ENCODE measurements at regions not wholly inside any gene's neighbourhood (a gene's known extent, or its start where the extent isn't known, plus 50 kb on each side); places are given as distances from the start of the nearest gene placed in this dataset.

DNA sequence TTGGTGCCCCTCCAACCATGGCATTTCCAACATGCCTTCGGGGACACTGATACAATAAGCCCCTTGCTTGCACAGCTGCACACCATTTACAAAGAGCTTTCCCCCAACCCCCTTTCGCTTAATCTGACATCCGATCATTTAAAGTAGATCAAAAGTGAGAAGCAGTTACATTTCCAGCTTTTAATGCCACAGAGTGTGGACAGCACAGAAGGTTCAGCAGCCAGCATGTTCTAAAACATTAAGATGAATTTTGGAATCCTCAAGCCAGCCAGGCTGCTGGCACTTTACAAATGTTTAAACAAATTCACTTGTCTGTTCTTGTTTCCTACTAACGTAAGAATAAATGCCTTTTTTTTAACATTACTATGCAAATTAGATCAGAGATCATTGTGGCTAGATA is 284.4 kb upstream of the LDB2 start:
- peaks cover 0 to 2% of the 10 kb centered on the region in 2 experiments for H3K27me3 ChIP-seq (ENCODE audit: control insufficient read depth in 2 of 2, insufficient read depth in 2 of 2, low read length in 2 of 2)
- no peaks in the 10 kb centered on the region for H3K4me1 ChIP-seq (ENCODE audit: control insufficient read depth, extremely low read depth, insufficient read depth, low read length)
- H3K9me3 ChIP-seq (replicated peaks; ENCODE audit: control insufficient read depth, insufficient read depth, low read length), result no peaks in the 10 kb centered on the region
- TF ChIP-seq POLR2AphosphoS5 (IDR thresholded peaks at IDR 0.05; ENCODE audit: insufficient read depth, low read depth, low read length) (no peak), MYC (IDR thresholded peaks at IDR 0.05; ENCODE audit: low read depth, low read length) (no peak), GATA2 (IDR thresholded peaks at IDR 0.05; ENCODE audit: insufficient read depth, insufficient read length, low read depth, low read length) (no peak), POLR2A (IDR thresholded peaks at IDR 0.05; ENCODE audit: low read depth, low read length) (no peak), FOS (IDR thresholded peaks at IDR 0.05; ENCODE audit: borderline replicate concordance, insufficient read depth, low read length) (no peak), CTCF (IDR thresholded peaks at IDR 0.05; ENCODE audit: extremely low read depth in 1 of 2, insufficient read depth in 1 of 2, low read depth in 1 of 2, low read length in 2 of 2) (no peak), JUN (IDR thresholded peaks at IDR 0.05; ENCODE audit: borderline replicate concordance, insufficient read depth, insufficient read length, low read depth) (no peak), EZH2 (IDR thresholded peaks at IDR 0.05; ENCODE audit: borderline replicate concordance, low read depth, low read length, severe bottlenecking) (no peak), MAX (IDR thresholded peaks at IDR 0.05; ENCODE audit: insufficient read depth, insufficient read length) (no peak)
- no peak overlapping the region for H3K4me2 ChIP-seq (ENCODE audit: insufficient read depth, low read length)
- CTCF ChIA-PET, result no interaction called here
- H3K4me3 ChIP-seq (replicated peaks in 1 of 3; ENCODE audit: insufficient read depth in 1 of 3, low read depth in 1 of 3, low read length in 3 of 3), result no peak overlapping the region
- H3K27ac ChIP-seq (ENCODE audit: insufficient read depth, low read depth, low read length), result no peak overlapping the region
- no peak overlapping the region for H2AFZ ChIP-seq (ENCODE audit: low read depth, low read length)
- FAIRE-seq (no peak), DNase-seq (ENCODE audit: low read depth, low spot score) (no peak)
- H3K79me2 ChIP-seq (ENCODE audit: control insufficient read depth, insufficient read depth, low read length), result no peaks in the 10 kb centered on the region
- POLR2A ChIA-PET, result no interaction called here
- no TSS peak for BruUV-seq (replicated peaks)
- dilution Hi-C loops (cut with MboI; ENCODE audit: extremely low pct_ligation_motif_present, low sequenced_read_pairs), result no loop called here
- H3K9me1 ChIP-seq (replicated peaks; ENCODE audit: control insufficient read depth, extremely low read depth, insufficient read depth, low read length), result no peaks in the 10 kb centered on the region
- no peaks in the 10 kb centered on the region for H4K20me1 ChIP-seq (replicated peaks; ENCODE audit: control insufficient read depth, extremely low read depth, insufficient read depth, low read length)
- H3K9ac ChIP-seq (replicated peaks; ENCODE audit: extremely low read depth, insufficient read depth, low read length), result no peak overlapping the region
- no peaks in the 10 kb centered on the region for H3K36me3 ChIP-seq (ENCODE audit: control insufficient read depth in 2 of 2, extremely low read depth in 1 of 2, insufficient read depth in 2 of 2, low read length in 2 of 2)
- intact Hi-C loops (cut with micrococcal nuclease), result no loop called here
